SIG-M5 treated with dmso at 0.1 percent for 504 hours (cell line): ENCODE measurements at regions not wholly inside any gene's neighbourhood (a gene's known extent, or its start where the extent isn't known, plus 50 kb on each side); places are given as distances from the start of the nearest gene placed in this dataset.
"Not testable (repeated sequence)": the region's sequence is repeated elsewhere in the genome, so short reads cannot be mapped to it uniquely, and the experiment has no call there.

Source experiments
- DNase-seq: peaks from one replicate; lab custom pipeline; 2025; ENCODE audit not compliant: unreplicated experiment; lab: John Stamatoyannopoulos, UW

- DNase-seq = no peak
Measured at GRCh38 chr13:37475966-37476365, 122.6 kb downstream of the POSTN start.

GRCh38 chr13:37475151-37475550 lies 123.4 kb downstream of the POSTN start:
- DNase-seq = no peak

- DNase-seq = no peak
Measured at GRCh38 chr13:37473035-37473434, 125.5 kb downstream of the POSTN start.

GRCh38 chr13:37472266-37472665 lies 126.3 kb downstream of the POSTN start:
- not testable (repeated sequence) for DNase-seq

GRCh38 chr13:37460166-37460565 lies 138.4 kb downstream of the POSTN start:
- DNase-seq = no peak

- DNase-seq = no peak
Measured at GRCh38 chr13:37457612-37458011, 141.0 kb downstream of the POSTN start.

GRCh38 chr13:37456506-37456905 lies 142.1 kb downstream of the POSTN start:
- DNase-seq = no peak

- no peak for DNase-seq
Measured at GRCh38 chr13:37456041-37456440, 142.5 kb downstream of the POSTN start.

- DNase-seq = no peak
Measured at GRCh38 chr13:37453246-37453645, 145.3 kb downstream of the POSTN start.

- DNase-seq = no peak
Measured at GRCh38 chr13:37450276-37450675, 148.3 kb downstream of the POSTN start.

GRCh38 chr13:37448153-37448552 lies 150.4 kb downstream of the POSTN start:
- no peak for DNase-seq

GRCh38 chr13:37446503-37446902 lies 152.1 kb downstream of the POSTN start:
- DNase-seq = no peak

GRCh38 chr13:37443538-37443937 lies 155.0 kb downstream of the POSTN start:
- DNase-seq = no peak

GRCh38 chr13:37442996-37443395 lies 155.6 kb downstream of the POSTN start:
- DNase-seq = no peak

- no peak for DNase-seq
Measured at GRCh38 chr13:37435881-37436280, 162.7 kb downstream of the POSTN start.

GRCh38 chr13:37433086-37433485 lies 165.5 kb downstream of the POSTN start:
- no peak for DNase-seq

GRCh38 chr13:37429976-37430375 lies 168.6 kb downstream of the POSTN start:
- DNase-seq = no peak

GRCh38 chr13:37427843-37428494 lies 170.6 kb downstream of the POSTN start:
- DNase-seq = no peak

- no peak for DNase-seq
Measured at GRCh38 chr13:37418490-37418889, 180.1 kb downstream of the POSTN start.

- DNase-seq = no peak
Measured at GRCh38 chr13:37417060-37417441, 181.5 kb downstream of the POSTN start.

GRCh38 chr13:37416291-37417059 lies 182.1 kb downstream of the POSTN start:
- DNase-seq = no peak

GRCh38 chr13:37413161-37413560 lies 185.4 kb downstream of the POSTN start:
- DNase-seq = no peak
